Central memory CD8-positive, alpha-beta T cell (primary cell): ENCODE measurements at regions not wholly inside any gene's neighbourhood (a gene's known extent, or its start where the extent isn't known, plus 50 kb on each side); places are given as distances from the start of the nearest gene placed in this dataset.
"Not testable (repeated sequence)": the region's sequence is repeated elsewhere in the genome, so short reads cannot be mapped to it uniquely, and the experiment has no call there.

Experiments used
- ATAC-seq: fragments of 150-1000 bp; cut with Tn5 transposase; replicated peaks from 2 replicates; pipeline ENCODE4 v1.10.0; 2022; ENCODE audit warnings: mild to moderate bottlenecking, moderate FRiP score, moderate number of reproducible peaks; ENCODE audit not compliant: poor library complexity, severe bottlenecking; ENCODE audit errors: extremely low read depth
- DNase-seq, 2 donors: peaks; one replicate each; pipeline ENCODE4 v3.0.0; 2021; ENCODE audit warnings: low spot score in 2 of 2
- H3K27ac Mint-ChIP-seq: one replicate; pipeline ENCODE4 v1.8.0; 2022; ENCODE audit warnings: low read depth, mild to moderate bottlenecking, moderate library complexity, mixed read lengths
- H3K27me3 Mint-ChIP-seq: one replicate; pipeline ENCODE4 v1.8.0; 2022; ENCODE audit warnings: mixed read lengths
- H3K36me3 Mint-ChIP-seq: one replicate; pipeline ENCODE4 v1.8.0; 2022; ENCODE audit warnings: mild to moderate bottlenecking, moderate library complexity, mixed read lengths; ENCODE audit not compliant: insufficient read depth
- H3K4me1 Mint-ChIP-seq: one replicate; pipeline ENCODE4 v1.8.0; 2022; ENCODE audit warnings: mixed read lengths
- H3K4me3 Mint-ChIP-seq: one replicate; pipeline ENCODE4 v1.8.0; 2022; ENCODE audit warnings: mild to moderate bottlenecking, moderate library complexity, mixed read lengths
- H3K9me3 Mint-ChIP-seq: one replicate; pipeline ENCODE4 v1.8.0; 2022; ENCODE audit warnings: mixed read lengths

- no peak for DNase-seq
- peaks cover 9% of the 10 kb centered on the region for H3K9me3 Mint-ChIP-seq
- no peak overlapping the region for H3K27ac Mint-ChIP-seq
- ATAC-seq, result no peak
- no peaks in the 10 kb centered on the region for H3K4me1 Mint-ChIP-seq
- H3K4me3 Mint-ChIP-seq, result no peak overlapping the region
- H3K27me3 Mint-ChIP-seq, result no peaks in the 10 kb centered on the region
- H3K36me3 Mint-ChIP-seq, result no peaks in the 10 kb centered on the region
These were observed 359.2 kb downstream of the PRR16 start for GRCh38 chr5:120823328-120823727.

GRCh38 chr5:120831646-120832045 is 367.5 kb downstream of the PRR16 start:
- not testable (repeated sequence) for H3K4me3 Mint-ChIP-seq, ATAC-seq, DNase-seq, H3K27ac Mint-ChIP-seq, H3K27me3 Mint-ChIP-seq, H3K36me3 Mint-ChIP-seq, H3K4me1 Mint-ChIP-seq
- peaks cover 19% of the 10 kb centered on the region for H3K9me3 Mint-ChIP-seq

GRCh38 chr5:120841830-120842229 is 377.7 kb downstream of the PRR16 start:
- Mint-ChIP-seq H3K9me3 (peaks cover 8% of the 10 kb centered on the region), H3K27ac (no peak overlapping the region), H3K4me3 (no peak overlapping the region), H3K4me1 (no peaks in the 10 kb centered on the region), H3K27me3 (no peaks in the 10 kb centered on the region), H3K36me3 (no peaks in the 10 kb centered on the region)
- ATAC-seq, result no peak
- no peak for DNase-seq

GRCh38 chr5:120843390-120843980 is 379.4 kb downstream of the PRR16 start:
- ATAC-seq (no peak), DNase-seq (no peak)
- no peaks in the 10 kb centered on the region for H3K36me3 Mint-ChIP-seq
- H3K4me3 Mint-ChIP-seq, result no peak overlapping the region
- no peaks in the 10 kb centered on the region for H3K4me1 Mint-ChIP-seq
- no peak overlapping the region for H3K27ac Mint-ChIP-seq
- no peaks in the 10 kb centered on the region for H3K27me3 Mint-ChIP-seq
- peaks cover 14% of the 10 kb centered on the region for H3K9me3 Mint-ChIP-seq

- H3K4me1 Mint-ChIP-seq, result no peaks in the 10 kb centered on the region
- H3K9me3 Mint-ChIP-seq, result peaks cover 21% of the 10 kb centered on the region
- no peak overlapping the region for H3K27ac Mint-ChIP-seq
- DNase-seq (no peak), ATAC-seq (no peak)
- H3K36me3 Mint-ChIP-seq, result no peaks in the 10 kb centered on the region
- no peak overlapping the region for H3K4me3 Mint-ChIP-seq
- no peaks in the 10 kb centered on the region for H3K27me3 Mint-ChIP-seq
These were observed 384.8 kb downstream of the PRR16 start for GRCh38 chr5:120848883-120849282.

GRCh38 chr5:120852222-120852860 is 388.2 kb downstream of the PRR16 start:
- no peak overlapping the region for H3K27ac Mint-ChIP-seq

GRCh38 chr5:120866997-120867396 is 402.9 kb downstream of the PRR16 start:
- Mint-ChIP-seq H3K27ac (no peak overlapping the region), H3K4me1 (no peaks in the 10 kb centered on the region), H3K9me3 (peaks cover 15% of the 10 kb centered on the region), H3K27me3 (no peaks in the 10 kb centered on the region), H3K4me3 (no peak overlapping the region), H3K36me3 (no peaks in the 10 kb centered on the region)
- no peak for DNase-seq
- ATAC-seq, result no peak

More at GRCh38 chr5:120852222-120852860, 388.2 kb downstream of the PRR16 start:
- DNase-seq (no peak), ATAC-seq (no peak)
- no peaks in the 10 kb centered on the region for H3K4me1 Mint-ChIP-seq
- H3K4me3 Mint-ChIP-seq, result no peak overlapping the region
- no peaks in the 10 kb centered on the region for H3K27me3 Mint-ChIP-seq
- H3K36me3 Mint-ChIP-seq, result no peaks in the 10 kb centered on the region
- H3K9me3 Mint-ChIP-seq, result peaks cover 18% of the 10 kb centered on the region

GRCh38 chr5:120869831-120870230 is 405.7 kb downstream of the PRR16 start:
- no peak overlapping the region for H3K27ac Mint-ChIP-seq
- H3K9me3 Mint-ChIP-seq, result peaks cover 15% of the 10 kb centered on the region

GRCh38 chr5:120872297-120872696 is 408.2 kb downstream of the PRR16 start:
- Mint-ChIP-seq H3K36me3 (no peaks in the 10 kb centered on the region), H3K9me3 (peaks cover 13% of the 10 kb centered on the region), H3K27me3 (no peaks in the 10 kb centered on the region), H3K4me1 (no peaks in the 10 kb centered on the region), H3K4me3 (no peak overlapping the region), H3K27ac (no peak overlapping the region)
- DNase-seq (no peak), ATAC-seq (no peak)

More at GRCh38 chr5:120869831-120870230, 405.7 kb downstream of the PRR16 start:
- DNase-seq, result no peak
- Mint-ChIP-seq H3K4me1 (no peaks in the 10 kb centered on the region), H3K4me3 (no peak overlapping the region), H3K27me3 (no peaks in the 10 kb centered on the region), H3K36me3 (no peaks in the 10 kb centered on the region)
- no peak for ATAC-seq

GRCh38 chr5:120873083-120873482 is 409.0 kb downstream of the PRR16 start:
- DNase-seq (no peak), ATAC-seq (no peak)
- H3K36me3 Mint-ChIP-seq, result no peaks in the 10 kb centered on the region
- no peak overlapping the region for H3K4me3 Mint-ChIP-seq
- no peaks in the 10 kb centered on the region for H3K4me1 Mint-ChIP-seq
- H3K27me3 Mint-ChIP-seq, result no peaks in the 10 kb centered on the region
- H3K27ac Mint-ChIP-seq, result no peak overlapping the region
- peaks cover 8% of the 10 kb centered on the region for H3K9me3 Mint-ChIP-seq

- H3K9me3 Mint-ChIP-seq, result peaks cover 9% of the 10 kb centered on the region
- DNase-seq, result no peak
- H3K36me3 Mint-ChIP-seq, result no peaks in the 10 kb centered on the region
- no peak overlapping the region for H3K4me3 Mint-ChIP-seq
- ATAC-seq, result no peak
- H3K4me1 Mint-ChIP-seq, result no peaks in the 10 kb centered on the region
- H3K27me3 Mint-ChIP-seq, result no peaks in the 10 kb centered on the region
- H3K27ac Mint-ChIP-seq, result no peak overlapping the region
These were observed 410.2 kb downstream of the PRR16 start for GRCh38 chr5:120874081-120874862.

GRCh38 chr5:120882038-120882775 is 418.1 kb downstream of the PRR16 start:
- no peak for DNase-seq
- Mint-ChIP-seq H3K4me3 (no peak overlapping the region), H3K27me3 (no peaks in the 10 kb centered on the region), H3K4me1 (no peaks in the 10 kb centered on the region), H3K36me3 (no peaks in the 10 kb centered on the region), H3K27ac (no peak overlapping the region), H3K9me3 (peaks cover 9% of the 10 kb centered on the region)
- ATAC-seq, result no peak
